ENCODE measurements at regions not wholly inside any gene's neighbourhood (a gene's known extent, or its start where the extent isn't known, plus 50 kb on each side); places are given as distances from the start of the nearest gene placed in this dataset.

- POLR2A ChIA-PET, result no interaction called here
- no peak for FAIRE-seq
- H3K36me3 ChIP-seq (ENCODE audit: control insufficient read depth in 2 of 2, insufficient read depth in 2 of 2, low read length in 1 of 2), result no peaks in the 10 kb centered on the region
- H3K9ac ChIP-seq (ENCODE audit: control insufficient read depth, insufficient read depth, low read length), result no peak overlapping the region
- no peaks in the 10 kb centered on the region for H3K4me1 ChIP-seq (ENCODE audit: control insufficient read depth, insufficient read depth, low read length)
- intact Hi-C loops (cut with micrococcal nuclease; ENCODE audit: unreplicated experiment) (no loop called here), in situ Hi-C loops (cut with MboI) (no loop called here)
- no peak overlapping the region for H2AFZ ChIP-seq (ENCODE audit: control insufficient read depth, low read depth, low read length)
- H3K4me2 ChIP-seq (ENCODE audit: control insufficient read depth, insufficient read depth), result no peak overlapping the region
- no peak for DNase-seq (ENCODE audit: low read depth, low spot score)
- no peaks in the 10 kb centered on the region for H3K9me3 ChIP-seq (replicated peaks; ENCODE audit: control insufficient read depth, insufficient read depth, low read length)
- no peak for TF ChIP-seq MTA3 (IDR thresholded peaks at IDR 0.05; ENCODE audit: borderline replicate concordance, low read length)
- no peak for TF ChIP-seq CBX5 (IDR thresholded peaks at IDR 0.05; ENCODE audit: low read depth)
- no peak for TF ChIP-seq KLF5 (IDR thresholded peaks at IDR 0.05; ENCODE audit: partially characterized antibody)
- TF ChIP-seq ASH2L (IDR thresholded peaks at IDR 0.05; ENCODE audit: borderline replicate concordance, low read depth), result no peak
- TF ChIP-seq ZBED1 (IDR thresholded peaks at IDR 0.05; ENCODE audit: borderline replicate concordance), result no peak
- no peak for TF ChIP-seq SREBF2 (IDR thresholded peaks at IDR 0.05; ENCODE audit: low read length)
- no peak for TF ChIP-seq STAT3 (IDR thresholded peaks at IDR 0.05; ENCODE audit: low read depth, low read length)
- TF ChIP-seq, protein P1, sequence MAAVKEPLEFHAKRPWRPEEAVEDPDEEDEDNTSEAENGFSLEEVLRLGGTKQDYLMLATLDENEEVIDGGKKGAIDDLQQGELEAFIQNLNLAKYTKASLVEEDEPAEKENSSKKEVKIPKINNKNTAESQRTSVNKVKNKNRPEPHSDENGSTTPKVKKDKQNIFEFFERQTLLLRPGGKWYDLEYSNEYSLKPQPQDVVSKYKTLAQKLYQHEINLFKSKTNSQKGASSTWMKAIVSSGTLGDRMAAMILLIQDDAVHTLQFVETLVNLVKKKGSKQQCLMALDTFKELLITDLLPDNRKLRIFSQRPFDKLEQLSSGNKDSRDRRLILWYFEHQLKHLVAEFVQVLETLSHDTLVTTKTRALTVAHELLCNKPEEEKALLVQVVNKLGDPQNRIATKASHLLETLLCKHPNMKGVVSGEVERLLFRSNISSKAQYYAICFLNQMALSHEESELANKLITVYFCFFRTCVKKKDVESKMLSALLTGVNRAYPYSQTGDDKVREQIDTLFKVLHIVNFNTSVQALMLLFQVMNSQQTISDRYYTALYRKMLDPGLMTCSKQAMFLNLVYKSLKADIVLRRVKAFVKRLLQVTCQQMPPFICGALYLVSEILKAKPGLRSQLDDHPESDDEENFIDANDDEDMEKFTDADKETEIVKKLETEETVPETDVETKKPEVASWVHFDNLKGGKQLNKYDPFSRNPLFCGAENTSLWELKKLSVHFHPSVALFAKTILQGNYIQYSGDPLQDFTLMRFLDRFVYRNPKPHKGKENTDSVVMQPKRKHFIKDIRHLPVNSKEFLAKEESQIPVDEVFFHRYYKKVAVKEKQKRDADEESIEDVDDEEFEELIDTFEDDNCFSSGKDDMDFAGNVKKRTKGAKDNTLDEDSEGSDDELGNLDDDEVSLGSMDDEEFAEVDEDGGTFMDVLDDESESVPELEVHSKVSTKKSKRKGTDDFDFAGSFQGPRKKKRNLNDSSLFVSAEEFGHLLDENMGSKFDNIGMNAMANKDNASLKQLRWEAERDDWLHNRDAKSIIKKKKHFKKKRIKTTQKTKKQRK (IDR thresholded peaks at IDR 0.05; ENCODE audit: low read depth, low read length), result no peak
- TF ChIP-seq BRCA1 (IDR thresholded peaks at IDR 0.05; ENCODE audit: low read depth, low read length), result no peak
- no peak for TF ChIP-seq KDM1A (IDR thresholded peaks at IDR 0.05; ENCODE audit: borderline replicate concordance)
- no peak for TF ChIP-seq BCL11A (IDR thresholded peaks at IDR 0.05; ENCODE audit: low read depth, low read length)
- no peak for TF ChIP-seq EED (IDR thresholded peaks at IDR 0.05; ENCODE audit: low read depth)
- H3K27me3 ChIP-seq (replicated peaks in 1 of 2; ENCODE audit: control insufficient read depth in 2 of 2, insufficient read depth in 2 of 2, low read length in 1 of 2), result no peaks in the 10 kb centered on the region
- no peak for ATAC-seq
- SMC1A ChIA-PET (ENCODE audit: uncharacterized antibody, unreplicated experiment), result no interaction called here
- WGBS (ENCODE audit: insufficient coverage, insufficient replicate concordance, low lambda C conversion rate, missing lambda C conversion rate), result 12% methylated on average over 5 of the region's 5 CpGs
- H4K20me1 ChIP-seq (ENCODE audit: control insufficient read depth, insufficient read depth), result no peaks in the 10 kb centered on the region
- no peak overlapping the region for H3K4me3 ChIP-seq
- H3K27ac ChIP-seq (ENCODE audit: control insufficient read depth, insufficient read depth), result no peak overlapping the region
- no TSS peak for BruUV-seq (replicated peaks)
- RAD21 ChIA-PET (ENCODE audit: unreplicated experiment), result no interaction called here
- no peaks in the 10 kb centered on the region for H3K79me2 ChIP-seq (ENCODE audit: control insufficient read depth, insufficient read depth, low read length)
- CTCF ChIA-PET, result no interaction called here
These were observed 440.9 kb downstream of the NKX6-1 start for GRCh38 chr4:84058201-84058600.
